Spleen (tissue), 11 donors: ENCODE measurements at regions not wholly inside any gene's neighbourhood (a gene's known extent, or its start where the extent isn't known, plus 50 kb on each side); places are given as distances from the start of the nearest gene placed in this dataset.

Source experiments
- DNase-seq: peaks from one replicate; pipeline ENCODE4 v3.0.0-alpha.2; 2020
- H3K27ac ChIP-seq, 8 donors: fragments of 200-600 bp; sonication (generic) in 7 of 8; 1 replicate in 4 of 8; 2 replicates in 4 of 8; pipeline versions ENCODE4 v1.5.0 to v1.8.0; 2016 to 2021; ENCODE audit warnings: inconsistent platforms in 4 of 8, mild to moderate bottlenecking in 4 of 8, moderate library complexity in 1 of 8
- H3K27me3 ChIP-seq, 7 donors: fragments of 200-600 bp; sonication (generic) in 6 of 7; replicated peaks in 1 of 7; 1 replicate in 4 of 7; 2 replicates in 3 of 7; pipeline versions ENCODE4 v1.5.0 to v1.8.0; 2016 to 2021; ENCODE audit warnings: inconsistent platforms in 3 of 7, mild to moderate bottlenecking in 1 of 7
- H3K36me3 ChIP-seq, 6 donors: fragments of 200-600 bp; sonication (generic) in 5 of 6; 1 replicate in 4 of 6; 2 replicates in 2 of 6; pipeline versions ENCODE4 v1.5.0 to v1.8.0; 2016 to 2021; ENCODE audit warnings: inconsistent platforms in 2 of 6
- H3K4me1 ChIP-seq, 6 donors: fragments of 200-600 bp; sonication (generic) in 5 of 6; 1 replicate in 3 of 6; 2 replicates in 3 of 6; pipeline versions ENCODE4 v1.5.0 to v1.8.0; 2016 to 2021; ENCODE audit warnings: inconsistent platforms in 3 of 6
- H3K4me3 ChIP-seq, 8 donors: fragments of 200-600 bp; sonication (generic) in 7 of 8; 1 replicate in 4 of 8; 2 replicates in 4 of 8; pipeline versions ENCODE4 v1.5.0 to v1.8.0; 2016 to 2021; ENCODE audit warnings: inconsistent platforms in 4 of 8, mild to moderate bottlenecking in 4 of 8, moderate library complexity in 2 of 8
- H3K9me3 ChIP-seq, 8 donors: fragments of 200-600 bp; sonication (generic) in 7 of 8; 1 replicate in 4 of 8; 2 replicates in 4 of 8; pipeline versions ENCODE4 v1.5.0 to v1.8.0; 2016 to 2021; ENCODE audit warnings: inconsistent platforms in 4 of 8
- CTCF ChIP-seq, 11 experiments: fragments of 200-600 bp in 7 of 11; fragments of 450-650 bp in 4 of 11; sonication (generic) in 4 of 11; IDR thresholded peaks in 8 of 11; conservative IDR thresholded peaks in 3 of 11; 1 replicate in 7 of 11; 2 replicates in 4 of 11; pipeline versions ENCODE4 v1.4.0 to v1.8.0; 2016 to 2021; ENCODE audit warnings: antibody characterized with exemption in 11 of 11, inconsistent platforms in 4 of 11, mild to moderate bottlenecking in 1 of 11
- POLR2A ChIP-seq, 3 donors: fragments of 450-650 bp; IDR thresholded peaks; one replicate each; pipeline ENCODE4 v1.5.1; 2017; ENCODE audit warnings: antibody characterized with exemption in 3 of 3, mild to moderate bottlenecking in 1 of 3
- POLR2AphosphoS5 ChIP-seq, 3 donors: sonication (generic); formaldehyde crosslinking; IDR thresholded peaks; one replicate each; pipeline ENCODE4 v1.5.1; 2017; ENCODE audit warnings: antibody characterized with exemption in 3 of 3
- WGBS, 5 donors: extraction: QIAGEN DNeasy Blood & Tissue Kit in 3 of 5; methylation state at CpG; one replicate each; pipeline versions ENCODE4 v1.1.5 to v1.1.7; 2013 to 2018; 5-methylcytosine and 5-hydroxymethylcytosine counted together
- intact Hi-C: fragments of 100-400 bp; cut with DNase I; formaldehyde crosslinking; loops from one replicate; pipeline ENCODE4 v1.15.0; 2023; ENCODE audit warnings: low total_unique reads
- donor health status: healthy with polysubstance abuse.
- donor health status: DM: no; HTN: no; CAD: no; lungs with moderate emphysema.
- donor health status: DM: no; HTN: no; CAD: no.
- donor health status: Bipolar disorder and iron deficiency.
- donor health status: healthy.
- donor health status: DM: no; HTN: no; CAD: no.
- donor health status: DM: yes; HTN: yes; CAD: no.

GRCh38 chr9:126058011-126058531 lies 268.6 kb upstream of the MVB12B start:
- no peaks in the 10 kb centered on the region for H3K36me3 ChIP-seq
- H3K9me3 ChIP-seq = no peaks in the 10 kb centered on the region
- TF ChIP-seq POLR2AphosphoS5 (IDR thresholded peaks at IDR 0.05) (no peak), POLR2A (IDR thresholded peaks at IDR 0.05) (no peak), CTCF (IDR thresholded peaks at IDR 0.05 in 8 of 11, conservative IDR thresholded peaks at IDR 0.05 in 3 of 11) (no peak)
- no peak overlapping the region for H3K27ac ChIP-seq
- 63 to 72% (median 66%) methylated on average over 9 of the region's 9 CpGs for WGBS, 5 donors
- peaks cover 0 to 36% (median 5%) of the 10 kb centered on the region in 7 donors for H3K27me3 ChIP-seq
- intact Hi-C loops = no loop called here
- no peaks in the 10 kb centered on the region for H3K4me1 ChIP-seq
- DNase-seq = no peak
- H3K4me3 ChIP-seq = no peak overlapping the region

- no peak for DNase-seq
- TF ChIP-seq POLR2A (IDR thresholded peaks at IDR 0.05) (no peak), POLR2AphosphoS5 (IDR thresholded peaks at IDR 0.05) (no peak), CTCF (IDR thresholded peaks at IDR 0.05 in 8 of 11, conservative IDR thresholded peaks at IDR 0.05 in 3 of 11) (no peak)
- WGBS, 5 donors = 67 to 86% (median 78%) methylated on average over 15 to 16 of the region's 16 CpGs
- Histone ChIP-seq H3K27ac (no peak overlapping the region), H3K4me3 (no peak overlapping the region), H3K36me3 (no peaks in the 10 kb centered on the region), H3K27me3 (peaks cover 0 to 31% (median 4%) of the 10 kb centered on the region in 7 donors), H3K4me1 (no peaks in the 10 kb centered on the region), H3K9me3 (no peaks in the 10 kb centered on the region)
- intact Hi-C loops = no loop called here
These were observed 268.0 kb upstream of the MVB12B start for GRCh38 chr9:126058591-126058990.

GRCh38 chr9:126061575-126061974 lies 265.1 kb upstream of the MVB12B start:
- DNase-seq = peak; percentile 33
- H3K27ac ChIP-seq = no peak overlapping the region
- intact Hi-C loops = no loop called here
- TF ChIP-seq CTCF (IDR thresholded peaks at IDR 0.05 in 8 of 11, conservative IDR thresholded peaks at IDR 0.05 in 3 of 11) (no peak), POLR2AphosphoS5 (IDR thresholded peaks at IDR 0.05) (no peak), POLR2A (IDR thresholded peaks at IDR 0.05) (no peak)
- H3K4me3 ChIP-seq = no peak overlapping the region
- no peaks in the 10 kb centered on the region for H3K4me1 ChIP-seq
- peaks cover 0 to 28% (median 0%) of the 10 kb centered on the region in 7 donors for H3K27me3 ChIP-seq
- H3K9me3 ChIP-seq = no peaks in the 10 kb centered on the region
- 50 to 68% (median 59%) methylated on average over 5 of the region's 5 CpGs for WGBS, 5 donors
- H3K36me3 ChIP-seq = no peaks in the 10 kb centered on the region

GRCh38 chr9:126062158-126062886 lies 264.3 kb upstream of the MVB12B start:
- WGBS, 5 donors = 86 to 95% (median 87%) methylated on average over 10 to 11 of the region's 11 CpGs
- no peaks in the 10 kb centered on the region for H3K36me3 ChIP-seq
- H3K4me1 ChIP-seq = no peaks in the 10 kb centered on the region
- peak; percentile 45 for DNase-seq
- no peak overlapping the region for H3K27ac ChIP-seq
- H3K27me3 ChIP-seq = peaks cover 0 to 36% (median 0%) of the 10 kb centered on the region in 7 donors
- intact Hi-C loops = no loop called here
- TF ChIP-seq POLR2A (IDR thresholded peaks at IDR 0.05) (no peak), CTCF (IDR thresholded peaks at IDR 0.05 in 8 of 11, conservative IDR thresholded peaks at IDR 0.05 in 3 of 11) (no peak), POLR2AphosphoS5 (IDR thresholded peaks at IDR 0.05) (no peak)
- H3K4me3 ChIP-seq = no peak overlapping the region
- H3K9me3 ChIP-seq = no peaks in the 10 kb centered on the region
